Activated T-cell treated with anti-CD3 and anti-CD28 coated beads for 1 hour (primary cell): ENCODE measurements at regions not wholly inside any gene's neighbourhood (a gene's known extent, or its start where the extent isn't known, plus 50 kb on each side); places are given as distances from the start of the nearest gene placed in this dataset.

Source experiments
- DNase-seq: peaks from one replicate; pipeline ENCODE4 v3.0.0-alpha.2; 2020; ENCODE audit warnings: low read depth

GRCh38 chr3:174776636-174777035 is 82.5 kb upstream of the NAALADL2 start:
- no peak for DNase-seq

- no peak for DNase-seq
Measured at GRCh38 chr3:174777813-174778212, 81.3 kb upstream of the NAALADL2 start.

GRCh38 chr3:174783502-174783901 is 75.6 kb upstream of the NAALADL2 start:
- no peak for DNase-seq

- no peak for DNase-seq
Measured at GRCh38 chr3:174784206-174784934, 74.8 kb upstream of the NAALADL2 start.

GRCh38 chr3:174786825-174787224 is 72.3 kb upstream of the NAALADL2 start:
- no peak for DNase-seq

GRCh38 chr3:174791161-174791560 is 68.0 kb upstream of the NAALADL2 start:
- no peak for DNase-seq

GRCh38 chr3:174792864-174793263 is 66.3 kb upstream of the NAALADL2 start:
- DNase-seq, result no peak
